ENCODE measurements at regions not wholly inside any gene's neighbourhood (a gene's known extent, or its start where the extent isn't known, plus 50 kb on each side); places are given as distances from the start of the nearest gene placed in this dataset.

DNA sequence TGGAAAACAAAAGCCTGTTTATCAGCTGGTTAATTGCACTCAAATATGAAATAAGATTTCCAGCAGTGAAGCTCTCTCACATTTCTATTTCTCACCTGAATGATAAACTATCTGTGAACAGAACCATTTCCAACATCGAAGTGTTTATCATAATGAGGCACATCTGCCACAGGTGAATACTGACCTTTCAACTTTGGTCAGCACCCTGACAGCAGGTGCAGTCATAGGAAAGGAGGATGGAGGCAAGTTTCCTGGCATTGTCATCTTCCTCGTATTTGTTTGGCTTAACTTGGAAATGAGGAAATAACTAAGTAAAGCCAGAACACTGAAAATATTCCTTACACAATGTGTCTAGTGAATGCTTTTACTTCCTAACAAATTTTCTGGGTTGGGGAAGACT, 716.4 kb downstream of the NR2F1-AS1 start:
- no peaks in the 10 kb centered on the region for H3K4me1 ChIP-seq
- intact Hi-C loops (cut with DNase I) = no loop called here
- H3K36me3 ChIP-seq = no peaks in the 10 kb centered on the region
- H3K9me3 ChIP-seq = peaks cover 0 to 3% (median 0%) of the 10 kb centered on the region in 12 donors
- H3K4me3 ChIP-seq = no peak overlapping the region
- TF ChIP-seq POLR2A (IDR thresholded peaks at IDR 0.05) = no peak
- TF ChIP-seq, protein P1, sequence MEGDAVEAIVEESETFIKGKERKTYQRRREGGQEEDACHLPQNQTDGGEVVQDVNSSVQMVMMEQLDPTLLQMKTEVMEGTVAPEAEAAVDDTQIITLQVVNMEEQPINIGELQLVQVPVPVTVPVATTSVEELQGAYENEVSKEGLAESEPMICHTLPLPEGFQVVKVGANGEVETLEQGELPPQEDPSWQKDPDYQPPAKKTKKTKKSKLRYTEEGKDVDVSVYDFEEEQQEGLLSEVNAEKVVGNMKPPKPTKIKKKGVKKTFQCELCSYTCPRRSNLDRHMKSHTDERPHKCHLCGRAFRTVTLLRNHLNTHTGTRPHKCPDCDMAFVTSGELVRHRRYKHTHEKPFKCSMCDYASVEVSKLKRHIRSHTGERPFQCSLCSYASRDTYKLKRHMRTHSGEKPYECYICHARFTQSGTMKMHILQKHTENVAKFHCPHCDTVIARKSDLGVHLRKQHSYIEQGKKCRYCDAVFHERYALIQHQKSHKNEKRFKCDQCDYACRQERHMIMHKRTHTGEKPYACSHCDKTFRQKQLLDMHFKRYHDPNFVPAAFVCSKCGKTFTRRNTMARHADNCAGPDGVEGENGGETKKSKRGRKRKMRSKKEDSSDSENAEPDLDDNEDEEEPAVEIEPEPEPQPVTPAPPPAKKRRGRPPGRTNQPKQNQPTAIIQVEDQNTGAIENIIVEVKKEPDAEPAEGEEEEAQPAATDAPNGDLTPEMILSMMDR (IDR thresholded peaks at IDR 0.05) = no peak
- no peaks in the 10 kb centered on the region for H3K27me3 ChIP-seq
- DNase-seq (no peak), ATAC-seq (no peak)
- 43 to 55% (median 53%) methylated on average over 2 of the region's 2 CpGs for WGBS, 4 donors
- H3K27ac ChIP-seq = no peak overlapping the region

DNA sequence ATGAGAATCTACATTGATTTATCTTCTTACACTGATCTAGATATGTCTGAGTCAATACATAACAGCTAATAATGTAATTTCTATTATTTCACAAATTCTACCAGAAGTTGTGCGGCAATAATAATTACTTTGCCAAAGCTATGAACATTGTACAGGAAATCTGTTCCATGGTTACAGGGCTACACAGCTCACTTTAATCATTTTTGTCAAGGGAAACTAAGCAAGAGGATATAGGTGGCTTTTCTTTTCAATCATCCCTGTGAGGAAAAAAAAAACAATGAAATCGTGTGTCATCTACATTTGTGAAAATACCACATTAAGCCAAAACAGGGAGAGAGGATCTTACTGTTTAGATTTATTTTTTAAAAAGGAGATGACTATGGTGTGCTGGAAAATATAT, 717.4 kb downstream of the NR2F1-AS1 start:
- TF ChIP-seq, protein P1 (IDR thresholded peaks at IDR 0.05) = no peak
- TF ChIP-seq POLR2A (IDR thresholded peaks at IDR 0.05) = no peak
- H3K36me3 ChIP-seq = no peaks in the 10 kb centered on the region
- H3K4me3 ChIP-seq = no peak overlapping the region
- H3K27me3 ChIP-seq = no peaks in the 10 kb centered on the region
- WGBS, 4 donors = 59 to 75% (median 68%) methylated on average over 2 of the region's 2 CpGs
- no peaks in the 10 kb centered on the region for H3K4me1 ChIP-seq
- no peak for DNase-seq
- ATAC-seq = no peak
- H3K9me3 ChIP-seq = no peaks in the 10 kb centered on the region
- intact Hi-C loops (cut with DNase I) = no loop called here
- no peak overlapping the region for H3K27ac ChIP-seq

DNA sequence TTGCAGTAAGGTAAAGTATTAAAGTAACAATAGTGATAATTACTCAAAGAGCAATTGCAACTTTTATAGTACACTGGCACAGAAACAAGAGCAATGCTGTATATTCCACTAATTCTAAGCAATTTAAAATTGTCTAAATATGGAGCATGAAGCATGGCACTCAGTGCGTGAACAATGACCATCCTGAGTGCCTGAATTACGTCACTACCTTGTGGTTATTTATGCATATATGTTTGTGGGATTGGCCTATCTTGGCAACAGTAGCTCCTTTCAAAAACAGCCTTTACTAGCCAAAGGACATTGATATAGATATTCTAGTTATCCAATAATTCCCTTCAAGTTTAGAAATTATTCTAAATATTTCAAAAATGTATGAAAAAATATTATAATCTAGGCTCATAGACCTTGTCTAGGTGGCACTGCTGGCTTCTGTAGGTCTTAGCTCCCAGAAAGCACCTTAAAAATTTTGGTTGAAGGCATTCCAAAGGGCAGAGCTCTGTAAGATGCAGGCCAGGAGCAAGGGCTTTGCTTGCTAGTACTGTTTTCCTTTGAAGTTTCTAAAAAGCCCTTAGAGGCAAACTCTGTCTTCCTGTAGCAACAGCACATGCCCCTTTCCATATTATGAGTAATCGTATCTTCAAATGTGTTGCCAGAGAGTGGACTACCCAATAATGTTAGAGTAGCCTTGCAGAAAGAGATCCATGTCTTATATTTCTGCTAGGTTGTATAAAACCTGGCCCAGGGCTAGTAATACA, 719.3 kb downstream of the NR2F1-AS1 start:
- ATAC-seq (no peak), DNase-seq (no peak)
- TF ChIP-seq POLR2A (IDR thresholded peaks at IDR 0.05) = no peak
- TF ChIP-seq, protein P1 (IDR thresholded peaks at IDR 0.05) = no peak
- no peaks in the 10 kb centered on the region for H3K27me3 ChIP-seq
- H3K4me1 ChIP-seq = no peaks in the 10 kb centered on the region
- intact Hi-C loops (cut with DNase I) = no loop called here
- 76 to 81% (median 78%) methylated on average over 3 of the region's 3 CpGs for WGBS, 4 donors
- H3K27ac ChIP-seq = no peak overlapping the region
- no peaks in the 10 kb centered on the region for H3K9me3 ChIP-seq
- H3K4me3 ChIP-seq = no peak overlapping the region
- no peaks in the 10 kb centered on the region for H3K36me3 ChIP-seq

DNA sequence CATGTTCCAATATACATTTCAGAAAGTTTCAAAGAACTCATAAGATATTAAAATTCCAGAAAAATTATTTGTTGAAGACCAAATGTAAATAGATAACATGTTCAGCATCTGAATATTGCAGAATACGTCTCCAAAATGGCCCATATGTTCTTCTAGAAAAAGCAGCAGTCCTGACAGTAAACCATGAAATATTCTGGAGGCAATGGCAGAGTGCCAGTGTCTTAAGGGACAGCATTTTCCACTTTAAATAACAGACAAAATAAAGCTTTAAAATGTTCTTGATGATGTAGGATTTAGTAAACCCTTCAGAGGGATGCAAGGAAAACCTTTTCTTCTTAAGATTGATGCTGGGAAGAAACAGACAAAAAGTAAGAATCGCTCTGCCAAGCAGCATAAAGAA, 721.0 kb downstream of the NR2F1-AS1 start:
- intact Hi-C loops (cut with DNase I) = no loop called here
- 71 to 82% (median 80%) methylated on average over 2 of the region's 2 CpGs for WGBS, 4 donors
- H3K27me3 ChIP-seq = no peaks in the 10 kb centered on the region
- H3K9me3 ChIP-seq = no peaks in the 10 kb centered on the region
- no peak overlapping the region for H3K27ac ChIP-seq
- H3K36me3 ChIP-seq = no peaks in the 10 kb centered on the region
- ATAC-seq (no peak), DNase-seq (no peak)
- TF ChIP-seq POLR2A (IDR thresholded peaks at IDR 0.05) = no peak
- TF ChIP-seq, protein P1 (IDR thresholded peaks at IDR 0.05) = no peak
- H3K4me3 ChIP-seq = no peak overlapping the region
- H3K4me1 ChIP-seq = no peaks in the 10 kb centered on the region

Data from heart left ventricle (tissue), 16 donors.